ENCODE measurements at regions not wholly inside any gene's neighbourhood (a gene's known extent, or its start where the extent isn't known, plus 50 kb on each side); places are given as distances from the start of the nearest gene placed in this dataset.

DNA sequence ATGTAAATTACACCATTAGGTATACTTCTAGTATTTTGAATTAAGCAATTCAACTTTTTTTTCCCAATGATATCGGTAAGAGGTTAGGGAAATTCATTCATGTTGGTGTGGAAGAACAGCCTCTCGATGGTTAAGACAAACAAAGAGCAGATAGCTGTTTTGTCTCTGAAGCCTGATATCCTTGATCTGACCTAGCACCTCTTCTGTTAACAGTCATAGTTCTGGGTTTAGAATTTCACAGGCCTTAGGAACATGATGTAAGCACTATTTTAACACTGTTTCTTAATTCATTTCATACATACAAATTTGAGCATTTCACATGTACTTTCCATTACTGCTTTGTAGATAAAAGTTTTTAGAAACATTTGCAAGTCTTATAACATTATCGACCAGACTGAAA, 367.5 kb upstream of the ZNF385D start:
- Mint-ChIP-seq H3K9me3 (no peaks in the 10 kb centered on the region), H3K4me1 (peaks cover 3% of the 10 kb centered on the region in 2 experiments; a peak in 3 of 4 replicates), H3K27me3 (ENCODE audit: low read depth) (no peaks in the 10 kb centered on the region), H3K27ac (no peak overlapping the region), H3K36me3 (ENCODE audit: insufficient read depth in 1 of 3, low read depth in 3 of 3) (no peaks in the 10 kb centered on the region), H3K4me3 (no peak overlapping the region)
- Histone ChIP-seq H3K4ac (ENCODE audit: low read depth, low read length) (no peak overlapping the region), H2AFZ (ENCODE audit: low read length) (no peak overlapping the region), H3K4me2 (ENCODE audit: insufficient read depth, insufficient read length, low read length) (no peak overlapping the region), H3K27ac (ENCODE audit: insufficient read length, low read depth, low read length) (no peak overlapping the region), H3K27me3 (ENCODE audit: insufficient read depth, low read length) (no peaks in the 10 kb centered on the region), H3K56ac (ENCODE audit: insufficient read length, low read depth, low read length) (no peak overlapping the region), H3K4me1 (ENCODE audit: insufficient read depth, low read length) (no peaks in the 10 kb centered on the region), H2BK12ac (ENCODE audit: insufficient read length, low read depth, low read length) (no peak overlapping the region), H3K18ac (ENCODE audit: insufficient read length, low read depth, low read length) (no peak overlapping the region), H2BK20ac (ENCODE audit: low read depth, low read length, poor library complexity, severe bottlenecking) (no peak overlapping the region), H3K9me3 (ENCODE audit: control insufficient read depth, low read depth, low read length) (no peaks in the 10 kb centered on the region), H4K91ac (ENCODE audit: insufficient read length, low read depth, low read length) (no peak overlapping the region), H3K23ac (ENCODE audit: insufficient read length, low read depth, low read length) (no peak overlapping the region), H3K23me2 (ENCODE audit: insufficient read length, low read depth, low read length, poor library complexity, severe bottlenecking) (no peaks in the 10 kb centered on the region), H4K5ac (ENCODE audit: insufficient read length, low read depth, low read length) (no peak overlapping the region), H3K79me1 (ENCODE audit: insufficient read depth, low read depth, low read length, poor library complexity, severe bottlenecking) (no peaks in the 10 kb centered on the region), H2BK15ac (ENCODE audit: low read depth, low read length) (no peak overlapping the region), H3K9ac (ENCODE audit: extremely low read depth, insufficient read length, low read length) (no peak overlapping the region), H3K79me2 (ENCODE audit: insufficient read depth, low read length) (no peaks in the 10 kb centered on the region), H3K14ac (ENCODE audit: insufficient read depth, low read length) (no peak overlapping the region), H4K20me1 (ENCODE audit: control insufficient read depth, insufficient read depth, insufficient read length) (no peaks in the 10 kb centered on the region), H4K8ac (replicated peaks; ENCODE audit: insufficient read length, low read depth, low read length) (no peak overlapping the region), H2BK5ac (ENCODE audit: insufficient read length, low read length) (no peak overlapping the region), H2BK120ac (ENCODE audit: low read depth, low read length, poor library complexity, severe bottlenecking) (no peak overlapping the region), H3T11ph (ENCODE audit: low read length) (no peak overlapping the region), H2AK5ac (ENCODE audit: insufficient read length, low read length) (no peak overlapping the region)
- TF ChIP-seq, protein P1, sequence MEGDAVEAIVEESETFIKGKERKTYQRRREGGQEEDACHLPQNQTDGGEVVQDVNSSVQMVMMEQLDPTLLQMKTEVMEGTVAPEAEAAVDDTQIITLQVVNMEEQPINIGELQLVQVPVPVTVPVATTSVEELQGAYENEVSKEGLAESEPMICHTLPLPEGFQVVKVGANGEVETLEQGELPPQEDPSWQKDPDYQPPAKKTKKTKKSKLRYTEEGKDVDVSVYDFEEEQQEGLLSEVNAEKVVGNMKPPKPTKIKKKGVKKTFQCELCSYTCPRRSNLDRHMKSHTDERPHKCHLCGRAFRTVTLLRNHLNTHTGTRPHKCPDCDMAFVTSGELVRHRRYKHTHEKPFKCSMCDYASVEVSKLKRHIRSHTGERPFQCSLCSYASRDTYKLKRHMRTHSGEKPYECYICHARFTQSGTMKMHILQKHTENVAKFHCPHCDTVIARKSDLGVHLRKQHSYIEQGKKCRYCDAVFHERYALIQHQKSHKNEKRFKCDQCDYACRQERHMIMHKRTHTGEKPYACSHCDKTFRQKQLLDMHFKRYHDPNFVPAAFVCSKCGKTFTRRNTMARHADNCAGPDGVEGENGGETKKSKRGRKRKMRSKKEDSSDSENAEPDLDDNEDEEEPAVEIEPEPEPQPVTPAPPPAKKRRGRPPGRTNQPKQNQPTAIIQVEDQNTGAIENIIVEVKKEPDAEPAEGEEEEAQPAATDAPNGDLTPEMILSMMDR (conservative IDR thresholded peaks at IDR 0.05) = no peak
- whole genome bisulfite sequencing (ENCODE audit: extremely low coverage, insufficient read length, low lambda C conversion rate) = no CpG with 5 or more reads among the region's 3 CpGs
- no peak for DNase-seq
